Endodermal cell (in vitro differentiated cells): ENCODE measurements at regions not wholly inside any gene's neighbourhood (a gene's known extent, or its start where the extent isn't known, plus 50 kb on each side); places are given as distances from the start of the nearest gene placed in this dataset.

Experiments used
- DNase-seq: peaks from one replicate; pipeline ENCODE4 v3.0.0-alpha.2; 2017
- H3K27ac ChIP-seq: 2 replicates; pipeline ENCODE4 v1.5.1; 2013; ENCODE audit warnings: mild to moderate bottlenecking, low read depth, low read length, moderate library complexity
- H3K27me3 ChIP-seq: 2 replicates; pipeline ENCODE4 v1.6.1; 2013; ENCODE audit warnings: mild to moderate bottlenecking, low read length, moderate library complexity; ENCODE audit not compliant: insufficient read depth, control insufficient read depth, poor library complexity, severe bottlenecking
- H3K36me3 ChIP-seq: 2 replicates; pipeline ENCODE4 v1.7.0; 2013; ENCODE audit warnings: mild to moderate bottlenecking, low read length, moderate library complexity; ENCODE audit not compliant: control insufficient read depth, insufficient read depth
- H3K4me1 ChIP-seq: one replicate; pipeline ENCODE4 v1.7.0; 2013; ENCODE audit warnings: low read length; ENCODE audit not compliant: control insufficient read depth, insufficient read depth
- H3K4me3 ChIP-seq: 2 replicates; pipeline ENCODE4 v1.5.1; 2013; ENCODE audit warnings: mild to moderate bottlenecking, low read length, moderate library complexity
- H3K9ac ChIP-seq: 2 replicates; pipeline ENCODE4 v1.6.1; 2013; ENCODE audit warnings: mild to moderate bottlenecking, low read length, moderate library complexity; ENCODE audit not compliant: poor library complexity, severe bottlenecking; ENCODE audit errors: extremely low read depth
- H3K9me3 ChIP-seq: 2 replicates; pipeline ENCODE4 v1.6.1; 2013; ENCODE audit warnings: mild to moderate bottlenecking, low read length, moderate library complexity; ENCODE audit not compliant: control insufficient read depth
- H3K27ac Mint-ChIP-seq: 2 replicates; pipeline ENCODE4 v1.8.0; 2020; ENCODE audit warnings: mixed read lengths
- H3K27me3 Mint-ChIP-seq: 2 replicates; pipeline ENCODE4 v1.8.0; 2021; ENCODE audit warnings: mild to moderate bottlenecking, mixed read lengths; ENCODE audit not compliant: insufficient read depth
- H3K36me3 Mint-ChIP-seq: 2 replicates; pipeline ENCODE4 v1.8.0; 2020; ENCODE audit warnings: low read depth, mixed read lengths
- H3K4me1 Mint-ChIP-seq: 2 replicates; pipeline ENCODE4 v1.8.0; 2020; ENCODE audit warnings: mixed read lengths
- H3K4me3 Mint-ChIP-seq: 2 replicates; pipeline ENCODE4 v1.8.0; 2020; ENCODE audit warnings: mild to moderate bottlenecking, moderate library complexity, mixed read lengths
- H3K9me3 Mint-ChIP-seq: 2 replicates; pipeline ENCODE4 v1.8.0; 2020; ENCODE audit warnings: mild to moderate bottlenecking, mixed read lengths
- CTCF ChIP-seq: fragments of 200-600 bp; sonication (generic); conservative IDR thresholded peaks from 2 replicates; pipeline ENCODE4 v1.5.0; 2021; ENCODE audit warnings: antibody characterized with exemption, mild to moderate bottlenecking
- WGBS, 2 experiments: methylation state at CpG; one replicate each; pipeline versions ENCODE4 v1.1.5 to v1.1.7; 2013; ENCODE audit warnings: missing lambda C conversion rate in 2 of 2, mixed read lengths in 1 of 2; ENCODE audit not compliant: insufficient coverage in 1 of 2, insufficient read length in 1 of 2; 5-methylcytosine and 5-hydroxymethylcytosine counted together

- Mint-ChIP-seq H3K27me3 (no peaks in the 10 kb centered on the region), H3K4me1 (peaks cover 7% of the 10 kb centered on the region), H3K4me3 (no peak overlapping the region), H3K36me3 (no peaks in the 10 kb centered on the region), H3K27ac (no peak overlapping the region), H3K9me3 (no peaks in the 10 kb centered on the region)
- Histone ChIP-seq H3K4me3 (no peak overlapping the region), H3K9me3 (no peaks in the 10 kb centered on the region), H3K36me3 (no peaks in the 10 kb centered on the region), H3K9ac (no peak overlapping the region), H3K4me1 (no peaks in the 10 kb centered on the region), H3K27me3 (no peaks in the 10 kb centered on the region), H3K27ac (no peak overlapping the region)
- 65 to 87% methylated on average over 15 to 17 of the region's 18 CpGs for WGBS, 2 experiments
- no peak for DNase-seq
- TF ChIP-seq CTCF = no peak
These were observed 62.3 kb downstream of the SPRING1 start for GRCh38 chr12:116675339-116676107.

GRCh38 chr12:116674643-116675183 is 63.2 kb downstream of the SPRING1 start:
- 85 to 87% methylated on average over 4 to 5 of the region's 5 CpGs for WGBS, 2 experiments
- H3K9ac ChIP-seq = no peak overlapping the region
- H3K36me3 ChIP-seq = no peaks in the 10 kb centered on the region
- Mint-ChIP-seq H3K4me1 (peaks cover 7% of the 10 kb centered on the region), H3K27ac (no peak overlapping the region), H3K27me3 (no peaks in the 10 kb centered on the region), H3K9me3 (no peaks in the 10 kb centered on the region), H3K4me3 (no peak overlapping the region), H3K36me3 (no peaks in the 10 kb centered on the region)
- no peak overlapping the region for H3K4me3 ChIP-seq
- no peak for DNase-seq
- H3K27ac ChIP-seq = no peak overlapping the region
- no peak for TF ChIP-seq CTCF
- no peaks in the 10 kb centered on the region for H3K4me1 ChIP-seq
- H3K27me3 ChIP-seq = no peaks in the 10 kb centered on the region
- H3K9me3 ChIP-seq = no peaks in the 10 kb centered on the region

GRCh38 chr12:116673681-116674111 is 64.2 kb downstream of the SPRING1 start:
- H3K9me3 Mint-ChIP-seq = no peaks in the 10 kb centered on the region
- Histone ChIP-seq H3K9me3 (no peaks in the 10 kb centered on the region), H3K9ac (no peak overlapping the region), H3K27me3 (no peaks in the 10 kb centered on the region), H3K27ac (no peak overlapping the region), H3K36me3 (no peaks in the 10 kb centered on the region), H3K4me1 (no peaks in the 10 kb centered on the region), H3K4me3 (no peak overlapping the region)
- peak; percentile 74 for DNase-seq
- H3K27me3 Mint-ChIP-seq = no peaks in the 10 kb centered on the region
- H3K4me3 Mint-ChIP-seq = no peak overlapping the region
- 81 to 86% methylated on average over 5 to 8 of the region's 8 CpGs for WGBS, 2 experiments
- TF ChIP-seq CTCF = peak; percentile 39
- no peak overlapping the region for H3K27ac Mint-ChIP-seq
- H3K4me1 Mint-ChIP-seq = peaks cover 9% of the 10 kb centered on the region
- H3K36me3 Mint-ChIP-seq = no peaks in the 10 kb centered on the region
